Upper lobe of left lung (tissue), 6 donors: ENCODE measurements at regions not wholly inside any gene's neighbourhood (a gene's known extent, or its start where the extent isn't known, plus 50 kb on each side); places are given as distances from the start of the nearest gene placed in this dataset.
"Not testable (repeated sequence)": the region's sequence is repeated elsewhere in the genome, so short reads cannot be mapped to it uniquely, and the experiment has no call there.

Experiments used
- ATAC-seq, 2 donors: fragments of 200-7000 bp; cut with Tn5 transposase; one replicate each; pipeline ENCODE4 v1.9.1; 2022; ENCODE audit warnings: mild to moderate bottlenecking in 2 of 2, moderate library complexity in 2 of 2; ENCODE audit not compliant: low FRiP score in 2 of 2
- DNase-seq, 2 donors: peaks; one replicate each; pipeline ENCODE4 v3.0.0-alpha.2; 2019 to 2020
- H3K27ac ChIP-seq, 4 donors: fragments of 200-600 bp; sonication (generic); one replicate each; pipeline ENCODE4 v1.5.1; 2016 to 2019
- H3K27me3 ChIP-seq, 4 donors: fragments of 200-600 bp; sonication (generic); one replicate each; pipeline ENCODE4 v1.5.1; 2017 to 2019
- H3K36me3 ChIP-seq, 4 donors: fragments of 200-600 bp; sonication (generic); one replicate each; pipeline ENCODE4 v1.5.1; 2016 to 2019
- H3K4me1 ChIP-seq, 4 donors: fragments of 200-600 bp; sonication (generic); one replicate each; pipeline ENCODE4 v1.5.1; 2018 to 2019
- H3K4me3 ChIP-seq, 4 donors: fragments of 200-600 bp; sonication (generic); one replicate each; pipeline ENCODE4 v1.5.1; 2017 to 2019; ENCODE audit warnings: mild to moderate bottlenecking in 2 of 4, moderate library complexity in 1 of 4
- H3K9me3 ChIP-seq, 4 donors: fragments of 200-600 bp; sonication (generic); one replicate each; pipeline ENCODE4 v1.5.1; 2018 to 2019
- CTCF ChIP-seq, 6 experiments: fragments of 450-650 bp in 4 of 6; fragments of 200-600 bp in 2 of 6; sonication (generic) in 2 of 6; IDR thresholded peaks; one replicate each; pipeline ENCODE4 v1.5.1; 2016 to 2019; ENCODE audit warnings: antibody characterized with exemption in 6 of 6
- EP300 ChIP-seq, 4 donors: sonication (generic); formaldehyde crosslinking; IDR thresholded peaks; one replicate each; pipeline ENCODE4 v1.5.1; 2017; ENCODE audit warnings: antibody characterized with exemption in 4 of 4, control low read depth in 2 of 4
- POLR2A ChIP-seq, 4 donors: fragments of 450-650 bp; IDR thresholded peaks; one replicate each; pipeline ENCODE4 v1.5.1; 2016 to 2017; ENCODE audit warnings: antibody characterized with exemption in 4 of 4, mild to moderate bottlenecking in 2 of 4
- POLR2AphosphoS5 ChIP-seq, 2 donors: sonication (generic); formaldehyde crosslinking; IDR thresholded peaks; one replicate each; pipeline ENCODE4 v1.5.1; 2017; ENCODE audit warnings: antibody characterized with exemption in 2 of 2
- WGBS, 2 donors: methylation state at CpG; one replicate each; pipeline ENCODE4 v1.1.5; 2017 to 2018; 5-methylcytosine and 5-hydroxymethylcytosine counted together
- donor health status: DM: no; HTN: no; CAD: no; lungs with moderate emphysema.
- donor health status: DM: no; HTN: yes; CAD: no; lungs with severe emphysema.

GRCh38 chr4:125181804-125182203 is 133.0 kb upstream of the FAT4 start:
- H3K27me3 ChIP-seq = no peaks in the 10 kb centered on the region
- WGBS, 2 donors = 56 to 83% methylated on average over 3 of the region's 3 CpGs
- no peak overlapping the region for H3K4me3 ChIP-seq
- no peak for ATAC-seq
- no peaks in the 10 kb centered on the region for H3K9me3 ChIP-seq
- no peak overlapping the region for H3K27ac ChIP-seq
- no peak for DNase-seq
- H3K36me3 ChIP-seq = no peaks in the 10 kb centered on the region
- H3K4me1 ChIP-seq = no peaks in the 10 kb centered on the region
- no peak for TF ChIP-seq POLR2AphosphoS5 (IDR thresholded peaks at IDR 0.05)
- TF ChIP-seq EP300 (IDR thresholded peaks at IDR 0.05) = no peak
- no peak for TF ChIP-seq CTCF (IDR thresholded peaks at IDR 0.05)
- TF ChIP-seq POLR2A (IDR thresholded peaks at IDR 0.05) = no peak

- no peaks in the 10 kb centered on the region for H3K4me1 ChIP-seq
- no peak for TF ChIP-seq EP300 (IDR thresholded peaks at IDR 0.05)
- TF ChIP-seq POLR2A (IDR thresholded peaks at IDR 0.05) = no peak
- no peak for TF ChIP-seq POLR2AphosphoS5 (IDR thresholded peaks at IDR 0.05)
- TF ChIP-seq CTCF (IDR thresholded peaks at IDR 0.05) = no peak
- H3K36me3 ChIP-seq = no peaks in the 10 kb centered on the region
- no peak overlapping the region for H3K27ac ChIP-seq
- H3K4me3 ChIP-seq = no peak overlapping the region
- ATAC-seq (no peak), DNase-seq (no peak)
- H3K27me3 ChIP-seq = no peaks in the 10 kb centered on the region
- WGBS, 2 donors = 66 to 70% methylated on average over 4 of the region's 4 CpGs
- no peaks in the 10 kb centered on the region for H3K9me3 ChIP-seq
Measured at GRCh38 chr4:125179727-125180126, 135.0 kb upstream of the FAT4 start.

- Histone ChIP-seq H3K36me3 (no peaks in the 10 kb centered on the region), H3K27ac (no peak overlapping the region), H3K4me1 (no peaks in the 10 kb centered on the region), H3K27me3 (no peaks in the 10 kb centered on the region), H3K9me3 (no peaks in the 10 kb centered on the region), H3K4me3 (no peak overlapping the region)
- DNase-seq (no peak), ATAC-seq (no peak)
- TF ChIP-seq POLR2A (IDR thresholded peaks at IDR 0.05) = no peak
- TF ChIP-seq POLR2AphosphoS5 (IDR thresholded peaks at IDR 0.05) = no peak
- TF ChIP-seq EP300 (IDR thresholded peaks at IDR 0.05) = no peak
- no peak for TF ChIP-seq CTCF (IDR thresholded peaks at IDR 0.05)
- WGBS, 2 donors = 55 to 83% methylated on average over 1 of the region's 1 CpG
Measured at GRCh38 chr4:125169192-125169591, 145.6 kb upstream of the FAT4 start.

- no peaks in the 10 kb centered on the region for H3K4me1 ChIP-seq
- H3K9me3 ChIP-seq = no peaks in the 10 kb centered on the region
- no peaks in the 10 kb centered on the region for H3K27me3 ChIP-seq
- ATAC-seq (no peak), DNase-seq (no peak)
- no peak overlapping the region for H3K27ac ChIP-seq
- no peak overlapping the region for H3K4me3 ChIP-seq
- no peak for TF ChIP-seq POLR2AphosphoS5 (IDR thresholded peaks at IDR 0.05)
- H3K36me3 ChIP-seq = no peaks in the 10 kb centered on the region
Measured at GRCh38 chr4:125168531-125168930, 146.2 kb upstream of the FAT4 start.

- DNase-seq, H3K27ac ChIP-seq, H3K9me3 ChIP-seq, H3K27me3 ChIP-seq, H3K36me3 ChIP-seq, ATAC-seq, H3K4me1 ChIP-seq, H3K4me3 ChIP-seq: not testable (repeated sequence)
- WGBS, 2 donors = 94 to 96% methylated on average over 9 of the region's 9 CpGs
Measured at GRCh38 chr4:125166012-125166411, 148.7 kb upstream of the FAT4 start.

GRCh38 chr4:125159001-125159400 is 155.8 kb upstream of the FAT4 start:
- no peak overlapping the region for H3K4me3 ChIP-seq
- H3K4me1 ChIP-seq = no peaks in the 10 kb centered on the region
- no peak for DNase-seq
- TF ChIP-seq CTCF (IDR thresholded peaks at IDR 0.05) (no peak), POLR2AphosphoS5 (IDR thresholded peaks at IDR 0.05) (no peak), POLR2A (IDR thresholded peaks at IDR 0.05) (no peak), EP300 (IDR thresholded peaks at IDR 0.05) (no peak)
- no peak overlapping the region for H3K27ac ChIP-seq
- H3K36me3 ChIP-seq = no peaks in the 10 kb centered on the region
- WGBS, 2 donors = 64 to 72% methylated on average over 3 of the region's 3 CpGs
- no peaks in the 10 kb centered on the region for H3K9me3 ChIP-seq
- no peaks in the 10 kb centered on the region for H3K27me3 ChIP-seq
- no peak for ATAC-seq
